AG09319 (cell line): ENCODE measurements at regions not wholly inside any gene's neighbourhood (a gene's known extent, or its start where the extent isn't known, plus 50 kb on each side); places are given as distances from the start of the nearest gene placed in this dataset.
A peak's percentile ranks its signal among the peaks of the same experiment; 100 is the strongest.

ENCODE experiments used
- DNase-seq: peaks from one replicate; pipeline ENCODE4 v3.0.0-alpha.2; 2010; ENCODE audit warnings: low read depth; ENCODE audit errors: extremely low read depth
- TF ChIP-seq, protein P1 (sequence below): IDR thresholded peaks from 2 replicates; pipeline ENCODE4 v1.5.1; 2011; ENCODE audit warnings: low read depth, mild to moderate bottlenecking, inconsistent platforms, low read length, moderate library complexity

DNA sequence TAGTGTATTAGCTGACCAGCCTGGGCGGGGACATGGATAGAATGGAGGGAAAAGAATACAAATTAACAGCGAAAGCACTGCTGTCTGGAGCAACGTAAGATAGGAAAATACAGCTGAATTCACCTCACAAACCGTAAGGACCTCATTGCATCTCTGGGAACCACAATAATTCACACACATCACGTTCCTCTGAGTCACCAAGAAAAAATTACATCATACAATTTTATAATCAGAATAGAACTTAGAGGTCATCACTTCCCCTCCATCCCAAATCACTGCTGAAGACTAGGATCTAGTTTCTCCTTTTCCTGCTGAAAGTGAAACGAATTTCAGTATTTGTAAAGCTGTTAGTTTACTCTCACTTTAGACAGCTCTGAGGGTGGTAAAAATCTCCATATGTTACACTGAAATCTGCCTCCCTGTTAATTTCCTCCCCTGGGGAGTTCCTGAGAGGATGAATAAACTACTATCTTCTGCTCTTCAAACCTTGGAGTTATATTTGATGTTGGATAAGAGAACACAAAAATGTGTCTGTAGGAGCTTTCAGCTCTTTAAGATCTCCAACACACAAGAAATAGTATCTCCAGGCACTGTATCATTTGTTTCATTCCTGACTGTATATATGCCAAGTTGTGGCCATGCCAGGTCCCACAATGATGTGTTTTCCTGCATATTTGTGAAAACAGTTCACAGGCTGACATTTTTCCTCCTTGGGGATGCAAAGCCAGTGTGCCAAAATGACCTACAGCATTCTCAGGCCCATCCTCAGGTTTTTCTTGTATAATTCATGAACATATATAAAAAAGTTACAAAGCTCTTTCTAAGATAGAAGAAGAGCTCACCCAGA lies 63.8 kb upstream of the SSTR1 start:
- TF ChIP-seq, protein P1, sequence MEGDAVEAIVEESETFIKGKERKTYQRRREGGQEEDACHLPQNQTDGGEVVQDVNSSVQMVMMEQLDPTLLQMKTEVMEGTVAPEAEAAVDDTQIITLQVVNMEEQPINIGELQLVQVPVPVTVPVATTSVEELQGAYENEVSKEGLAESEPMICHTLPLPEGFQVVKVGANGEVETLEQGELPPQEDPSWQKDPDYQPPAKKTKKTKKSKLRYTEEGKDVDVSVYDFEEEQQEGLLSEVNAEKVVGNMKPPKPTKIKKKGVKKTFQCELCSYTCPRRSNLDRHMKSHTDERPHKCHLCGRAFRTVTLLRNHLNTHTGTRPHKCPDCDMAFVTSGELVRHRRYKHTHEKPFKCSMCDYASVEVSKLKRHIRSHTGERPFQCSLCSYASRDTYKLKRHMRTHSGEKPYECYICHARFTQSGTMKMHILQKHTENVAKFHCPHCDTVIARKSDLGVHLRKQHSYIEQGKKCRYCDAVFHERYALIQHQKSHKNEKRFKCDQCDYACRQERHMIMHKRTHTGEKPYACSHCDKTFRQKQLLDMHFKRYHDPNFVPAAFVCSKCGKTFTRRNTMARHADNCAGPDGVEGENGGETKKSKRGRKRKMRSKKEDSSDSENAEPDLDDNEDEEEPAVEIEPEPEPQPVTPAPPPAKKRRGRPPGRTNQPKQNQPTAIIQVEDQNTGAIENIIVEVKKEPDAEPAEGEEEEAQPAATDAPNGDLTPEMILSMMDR = no peak
- peak; percentile 18 for DNase-seq

DNA sequence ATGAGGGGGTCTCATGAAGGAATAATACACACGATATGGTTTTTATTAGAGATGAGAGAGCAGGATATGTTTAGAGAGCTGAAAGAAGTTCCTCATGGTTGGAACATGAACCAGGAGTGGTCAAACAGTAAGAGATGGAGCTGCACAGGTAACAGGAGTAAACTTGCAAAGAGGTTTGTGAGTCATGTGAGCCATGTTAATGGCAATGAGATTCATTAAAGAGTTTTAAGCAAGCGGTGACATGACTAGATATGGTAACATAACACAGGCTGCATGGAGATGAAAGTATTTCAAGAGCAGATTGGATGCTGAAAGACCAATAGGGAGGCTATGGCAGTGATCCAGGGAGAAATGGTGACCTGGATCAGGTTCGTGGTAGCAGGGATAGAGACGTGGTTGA lies 62.6 kb upstream of the SSTR1 start:
- DNase-seq = no peak
- TF ChIP-seq, protein P1 = no peak

DNA sequence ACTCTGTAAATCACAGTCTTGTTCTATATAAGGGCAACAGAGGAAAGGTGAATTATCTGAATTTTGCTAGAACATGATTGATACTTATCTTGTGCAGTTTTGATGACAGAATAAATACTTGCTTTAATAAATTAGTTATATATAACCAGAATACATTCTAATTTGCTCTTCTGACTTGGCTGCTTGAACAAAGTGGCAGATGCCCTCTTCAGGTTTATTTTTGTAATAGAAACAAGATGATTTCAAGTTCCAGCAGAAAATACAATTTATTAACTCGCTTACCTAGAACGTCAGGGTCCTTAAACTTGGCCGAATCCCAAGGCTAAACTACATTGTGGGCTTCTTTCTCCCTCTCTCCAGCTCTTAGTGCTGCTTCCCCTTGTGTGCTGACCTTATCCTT lies 57.6 kb upstream of the SSTR1 start:
- DNase-seq = no peak
- TF ChIP-seq, protein P1 = no peak; the same call in 1 of the 2 replicates
